Astrocyte (in vitro differentiated cells and primary cell): ENCODE measurements at regions not wholly inside any gene's neighbourhood (a gene's known extent, or its start where the extent isn't known, plus 50 kb on each side); places are given as distances from the start of the nearest gene placed in this dataset.

ENCODE experiments used
- DNase-seq: peaks from one replicate; pipeline ENCODE4 v3.0.0-alpha.2; 2010; ENCODE audit warnings: low read depth
- FAIRE-seq: peaks from 2 replicates; lab custom pipeline; 2011; peaks lifted over from hg19 to GRCh38; lab: Jason Lieb, UNC
- H2AFZ ChIP-seq: 2 replicates; pipeline ENCODE4 v1.6.0; 2012; ENCODE audit warnings: low read depth, low read length, inconsistent platforms
- H3K27ac ChIP-seq: 2 replicates; pipeline ENCODE4 v1.5.1; 2011; ENCODE audit warnings: low read depth, low read length, inconsistent platforms
- H3K27me3 ChIP-seq: 2 replicates; pipeline ENCODE4 v1.6.0; 2011; ENCODE audit warnings: low read length, inconsistent platforms; ENCODE audit not compliant: insufficient read depth
- H3K36me3 ChIP-seq: 2 replicates; pipeline ENCODE4 v1.5.1; 2011; ENCODE audit warnings: low read length, inconsistent platforms; ENCODE audit not compliant: insufficient read depth
- H3K4me1 ChIP-seq: 2 replicates; pipeline ENCODE4 v1.5.1; 2011; ENCODE audit warnings: low read length, inconsistent platforms; ENCODE audit not compliant: insufficient read depth
- H3K4me2 ChIP-seq: 2 replicates; pipeline ENCODE4 v1.6.0; 2012; ENCODE audit warnings: low read length, inconsistent platforms
- H3K4me3 ChIP-seq: 2 replicates; pipeline ENCODE4 v1.5.1; 2011; ENCODE audit warnings: low read depth, mild to moderate bottlenecking, low read length, inconsistent platforms; ENCODE audit not compliant: insufficient read depth
- H3K79me2 ChIP-seq: 2 replicates; pipeline ENCODE4 v1.6.0; 2012; ENCODE audit warnings: mild to moderate bottlenecking, low read length, inconsistent platforms; ENCODE audit not compliant: insufficient read depth
- H3K9ac ChIP-seq: 2 replicates; pipeline ENCODE4 v1.6.0; 2012; ENCODE audit warnings: mild to moderate bottlenecking, low read length, inconsistent platforms
- H3K9me3 ChIP-seq: 2 replicates; pipeline ENCODE4 v1.5.1; 2012; ENCODE audit warnings: low read depth, mild to moderate bottlenecking, low read length, inconsistent platforms; ENCODE audit not compliant: insufficient read depth
- H4K20me1 ChIP-seq: 2 replicates; pipeline ENCODE4 v1.6.0; 2012; ENCODE audit warnings: low read length, inconsistent platforms; ENCODE audit not compliant: insufficient read depth
- H3K27ac Mint-ChIP-seq: one replicate; pipeline ENCODE4 v1.8.0; 2021; ENCODE audit warnings: mild to moderate bottlenecking, mixed read lengths; ENCODE audit not compliant: unreplicated experiment
- H3K27me3 Mint-ChIP-seq: one replicate; pipeline ENCODE4 v1.8.0; 2021; ENCODE audit warnings: low read depth, mixed read lengths; ENCODE audit not compliant: unreplicated experiment
- H3K36me3 Mint-ChIP-seq: one replicate; pipeline ENCODE4 v1.8.0; 2021; ENCODE audit warnings: low read depth, mixed read lengths; ENCODE audit not compliant: unreplicated experiment
- H3K4me1 Mint-ChIP-seq: one replicate; pipeline ENCODE4 v1.8.0; 2021; ENCODE audit warnings: low read depth, mixed read lengths; ENCODE audit not compliant: unreplicated experiment
- H3K4me3 Mint-ChIP-seq: one replicate; pipeline ENCODE4 v1.8.0; 2021; ENCODE audit warnings: mild to moderate bottlenecking, moderate library complexity, mixed read lengths; ENCODE audit not compliant: unreplicated experiment
- H3K9me3 Mint-ChIP-seq: one replicate; pipeline ENCODE4 v1.8.0; 2021; ENCODE audit warnings: mild to moderate bottlenecking, mixed read lengths; ENCODE audit not compliant: unreplicated experiment
- CTCF ChIP-seq: IDR thresholded peaks from 2 replicates; pipeline ENCODE4 v1.5.1; 2011; ENCODE audit warnings: low read depth, mild to moderate bottlenecking, inconsistent platforms, low read length, moderate library complexity; ENCODE audit not compliant: insufficient read depth
- EZH2 ChIP-seq: IDR thresholded peaks from 2 replicates; pipeline ENCODE4 v1.6.1; 2012; ENCODE audit warnings: mild to moderate bottlenecking, low read length, inconsistent platforms; ENCODE audit not compliant: insufficient read depth

- no peaks in the 10 kb centered on the region for H3K9me3 ChIP-seq
- DNase-seq (no peak), FAIRE-seq (peak; percentile 32)
- H3K27me3 ChIP-seq: no peaks in the 10 kb centered on the region
- peaks cover 2% of the 10 kb centered on the region for H3K9me3 Mint-ChIP-seq
- no peak overlapping the region for H3K27ac Mint-ChIP-seq
- H3K4me1 ChIP-seq: peaks cover 13% of the 10 kb centered on the region
- no peak for TF ChIP-seq CTCF
- no peak for TF ChIP-seq EZH2
- peaks cover 19% of the 10 kb centered on the region for H3K27me3 Mint-ChIP-seq
- no peaks in the 10 kb centered on the region for H4K20me1 ChIP-seq
- no peak overlapping the region for H3K27ac ChIP-seq
- no peaks in the 10 kb centered on the region for H3K36me3 Mint-ChIP-seq
- H3K4me3 Mint-ChIP-seq: no peak overlapping the region
- H3K4me1 Mint-ChIP-seq: peaks cover 7% of the 10 kb centered on the region
- H2AFZ ChIP-seq: no peak overlapping the region
- H3K79me2 ChIP-seq: no peaks in the 10 kb centered on the region
- no peak overlapping the region for H3K4me2 ChIP-seq
- no peak overlapping the region for H3K9ac ChIP-seq
- H3K36me3 ChIP-seq: no peaks in the 10 kb centered on the region
- no peak overlapping the region for H3K4me3 ChIP-seq
Observed at GRCh38 chrX:39890807-39891206, 207.0 kb downstream of the BCOR start.

GRCh38 chrX:39891781-39892180 lies 206.0 kb downstream of the BCOR start:
- Mint-ChIP-seq H3K4me3 (no peak overlapping the region), H3K27ac (no peak overlapping the region), H3K27me3 (peaks cover 15% of the 10 kb centered on the region), H3K9me3 (peaks cover 2% of the 10 kb centered on the region), H3K36me3 (no peaks in the 10 kb centered on the region), H3K4me1 (peaks cover 13% of the 10 kb centered on the region)
- no peaks in the 10 kb centered on the region for H3K36me3 ChIP-seq
- H3K9me3 ChIP-seq: no peaks in the 10 kb centered on the region
- no peak overlapping the region for H2AFZ ChIP-seq
- H3K4me2 ChIP-seq: no peak overlapping the region
- no peaks in the 10 kb centered on the region for H4K20me1 ChIP-seq
- no peak overlapping the region for H3K27ac ChIP-seq
- TF ChIP-seq CTCF (no peak), EZH2 (no peak)
- H3K27me3 ChIP-seq: no peaks in the 10 kb centered on the region
- FAIRE-seq: no peak
- DNase-seq: no peak
- H3K9ac ChIP-seq: no peak overlapping the region
- H3K4me3 ChIP-seq: no peak overlapping the region
- peaks cover 17% of the 10 kb centered on the region for H3K4me1 ChIP-seq
- H3K79me2 ChIP-seq: no peaks in the 10 kb centered on the region

- peaks cover 32% of the 10 kb centered on the region for H3K4me1 ChIP-seq
- no peaks in the 10 kb centered on the region for H3K9me3 ChIP-seq
- FAIRE-seq (no peak), DNase-seq (no peak)
- H3K9ac ChIP-seq: no peak overlapping the region
- Mint-ChIP-seq H3K27ac (no peak overlapping the region), H3K27me3 (peaks cover under 1% of the 10 kb centered on the region), H3K4me3 (no peak overlapping the region), H3K36me3 (no peaks in the 10 kb centered on the region), H3K9me3 (peaks cover 2% of the 10 kb centered on the region), H3K4me1 (peaks cover 18% of the 10 kb centered on the region)
- H3K27ac ChIP-seq: no peak overlapping the region
- H3K27me3 ChIP-seq: no peaks in the 10 kb centered on the region
- no peak overlapping the region for H3K4me2 ChIP-seq
- no peak overlapping the region for H3K4me3 ChIP-seq
- TF ChIP-seq CTCF (no peak), EZH2 (no peak)
- no peak overlapping the region for H2AFZ ChIP-seq
- no peaks in the 10 kb centered on the region for H3K79me2 ChIP-seq
- H3K36me3 ChIP-seq: no peaks in the 10 kb centered on the region
- H4K20me1 ChIP-seq: no peaks in the 10 kb centered on the region
Observed at GRCh38 chrX:39893417-39894338, 204.1 kb downstream of the BCOR start.
